Coronary artery (tissue), 2 donors: ENCODE measurements at regions not wholly inside any gene's neighbourhood (a gene's known extent, or its start where the extent isn't known, plus 50 kb on each side); places are given as distances from the start of the nearest gene placed in this dataset.

ENCODE experiments used
- DNase-seq: peaks from one replicate; pipeline ENCODE4 v3.0.0-alpha.2; 2017; ENCODE audit warnings: low spot score
- H3K27ac ChIP-seq, 2 donors: fragments of 200-600 bp; sonication (generic); one replicate each; pipeline ENCODE4 v1.5.1; 2016 to 2019
- H3K4me3 ChIP-seq: fragments of 200-600 bp; sonication (generic); 2 replicates; pipeline ENCODE4 v1.5.1; 2016; ENCODE audit warnings: mild to moderate bottlenecking, moderate library complexity
- TF ChIP-seq, protein P1 (sequence below): fragments of 200-600 bp; sonication (generic); IDR thresholded peaks from one replicate; pipeline ENCODE4 v1.5.1; 2019; ENCODE audit warnings: antibody characterized with exemption

DNA sequence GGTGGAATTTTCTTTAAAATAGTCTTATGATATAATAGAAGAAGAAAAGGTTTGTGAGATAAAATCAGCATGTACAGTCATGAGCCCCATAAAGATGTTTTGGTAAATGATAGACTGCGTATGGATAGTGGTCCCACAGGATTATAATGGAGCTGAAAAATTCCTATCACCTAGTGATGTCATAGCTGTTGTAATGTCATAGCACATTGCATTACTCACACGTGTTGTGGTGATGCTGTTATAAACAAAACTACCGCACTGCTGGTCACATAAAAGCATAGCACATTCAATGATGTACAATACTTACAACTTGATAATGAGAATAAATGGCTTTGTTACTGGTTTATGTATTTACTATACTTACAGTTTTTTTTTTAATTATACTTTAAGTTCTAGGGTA, 715.2 kb upstream of the HTR2C start:
- TF ChIP-seq, protein P1, sequence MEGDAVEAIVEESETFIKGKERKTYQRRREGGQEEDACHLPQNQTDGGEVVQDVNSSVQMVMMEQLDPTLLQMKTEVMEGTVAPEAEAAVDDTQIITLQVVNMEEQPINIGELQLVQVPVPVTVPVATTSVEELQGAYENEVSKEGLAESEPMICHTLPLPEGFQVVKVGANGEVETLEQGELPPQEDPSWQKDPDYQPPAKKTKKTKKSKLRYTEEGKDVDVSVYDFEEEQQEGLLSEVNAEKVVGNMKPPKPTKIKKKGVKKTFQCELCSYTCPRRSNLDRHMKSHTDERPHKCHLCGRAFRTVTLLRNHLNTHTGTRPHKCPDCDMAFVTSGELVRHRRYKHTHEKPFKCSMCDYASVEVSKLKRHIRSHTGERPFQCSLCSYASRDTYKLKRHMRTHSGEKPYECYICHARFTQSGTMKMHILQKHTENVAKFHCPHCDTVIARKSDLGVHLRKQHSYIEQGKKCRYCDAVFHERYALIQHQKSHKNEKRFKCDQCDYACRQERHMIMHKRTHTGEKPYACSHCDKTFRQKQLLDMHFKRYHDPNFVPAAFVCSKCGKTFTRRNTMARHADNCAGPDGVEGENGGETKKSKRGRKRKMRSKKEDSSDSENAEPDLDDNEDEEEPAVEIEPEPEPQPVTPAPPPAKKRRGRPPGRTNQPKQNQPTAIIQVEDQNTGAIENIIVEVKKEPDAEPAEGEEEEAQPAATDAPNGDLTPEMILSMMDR: no peak
- Histone ChIP-seq H3K4me3 (no peak overlapping the region), H3K27ac (no peak overlapping the region)
- no peak for DNase-seq

DNA sequence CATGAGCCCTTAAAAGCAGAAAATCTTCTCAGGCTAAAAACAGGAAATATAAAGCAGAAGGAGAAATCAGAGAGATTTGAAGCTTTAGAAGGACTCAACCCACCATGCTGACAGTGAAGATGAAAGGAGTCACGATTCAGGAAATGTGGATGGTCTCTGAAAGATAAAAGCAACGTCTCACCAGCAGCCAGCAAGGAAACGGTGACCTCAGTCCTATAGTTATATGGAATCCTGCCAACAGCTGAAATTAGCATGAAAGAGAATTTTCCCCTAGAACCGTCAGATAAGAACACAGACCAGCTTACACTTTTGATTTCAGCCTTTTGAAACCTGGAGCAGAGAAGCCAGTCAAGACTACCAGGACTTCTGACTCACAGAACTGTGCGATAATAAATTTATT, 715.7 kb upstream of the HTR2C start:
- DNase-seq: no peak
- H3K27ac ChIP-seq: no peak overlapping the region
- no peak overlapping the region for H3K4me3 ChIP-seq
- TF ChIP-seq, protein P1: no peak

DNA sequence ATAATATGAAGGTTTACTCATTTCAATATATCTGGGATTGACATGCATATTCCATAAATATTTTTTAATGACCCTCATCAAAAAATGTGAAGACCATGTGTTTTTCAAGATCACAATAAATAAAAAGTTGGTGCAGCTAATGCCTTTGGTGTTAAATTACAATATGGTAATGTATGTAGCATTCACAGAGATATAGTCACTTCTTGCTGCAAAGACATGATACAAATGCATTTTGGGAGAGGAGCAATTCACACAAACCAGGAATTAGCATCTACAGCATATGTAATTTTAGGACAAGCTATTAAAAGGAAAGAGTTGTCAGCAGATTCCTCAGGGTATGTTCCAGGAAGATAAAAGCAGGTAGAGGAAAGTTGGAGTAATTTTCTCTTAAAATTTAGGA, 734.5 kb upstream of the HTR2C start:
- H3K4me3 ChIP-seq: no peak overlapping the region
- TF ChIP-seq, protein P1: no peak
- DNase-seq: no peak
- H3K27ac ChIP-seq: no peak overlapping the region

DNA sequence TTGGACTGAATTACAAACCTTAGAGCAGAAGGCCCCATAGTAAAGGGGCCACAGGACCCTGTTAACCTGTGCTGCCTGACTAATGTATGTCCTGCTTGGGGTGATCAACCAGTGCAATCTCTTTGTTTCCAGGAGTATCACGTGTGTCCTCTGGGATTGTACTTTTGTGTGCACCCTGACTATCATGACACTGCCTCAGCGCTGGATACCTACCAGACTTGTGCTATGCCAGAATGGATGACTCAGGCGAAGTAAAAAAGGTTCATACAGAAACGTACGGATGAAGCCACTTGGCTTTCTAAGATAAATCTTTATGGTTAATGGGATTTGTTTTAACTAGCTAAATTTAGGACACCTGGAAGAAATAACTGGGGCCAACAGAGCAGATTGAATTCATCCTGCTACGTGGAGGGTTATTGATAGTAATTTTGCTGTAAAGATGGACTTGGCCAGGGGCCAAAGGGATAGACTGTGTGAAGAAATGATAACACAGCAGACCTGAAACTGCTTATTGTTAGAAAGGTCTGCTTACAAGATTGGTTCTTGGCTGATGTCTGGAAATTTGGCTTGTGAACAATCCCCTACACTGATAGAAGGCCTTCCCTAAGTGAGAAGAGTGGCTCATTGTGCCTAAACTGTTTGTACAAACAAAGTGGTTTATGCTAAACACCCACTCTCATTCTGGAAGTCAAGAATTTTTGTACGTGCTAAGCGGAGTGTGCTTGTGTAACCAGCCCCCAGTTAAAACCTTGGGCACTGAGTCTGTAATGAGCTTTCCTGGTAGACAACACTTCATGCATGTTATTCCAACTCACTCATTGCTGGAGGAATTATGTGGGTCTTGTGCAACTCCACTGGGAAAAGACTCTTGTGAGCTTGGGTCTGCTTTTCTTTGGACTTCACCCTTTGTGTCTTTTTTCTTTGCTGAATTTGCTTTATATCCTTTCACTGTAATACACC, 750.5 kb upstream of the HTR2C start:
- no peak for DNase-seq
- no peak overlapping the region for H3K4me3 ChIP-seq
- H3K27ac ChIP-seq: no peak overlapping the region
- TF ChIP-seq, protein P1: no peak

DNA sequence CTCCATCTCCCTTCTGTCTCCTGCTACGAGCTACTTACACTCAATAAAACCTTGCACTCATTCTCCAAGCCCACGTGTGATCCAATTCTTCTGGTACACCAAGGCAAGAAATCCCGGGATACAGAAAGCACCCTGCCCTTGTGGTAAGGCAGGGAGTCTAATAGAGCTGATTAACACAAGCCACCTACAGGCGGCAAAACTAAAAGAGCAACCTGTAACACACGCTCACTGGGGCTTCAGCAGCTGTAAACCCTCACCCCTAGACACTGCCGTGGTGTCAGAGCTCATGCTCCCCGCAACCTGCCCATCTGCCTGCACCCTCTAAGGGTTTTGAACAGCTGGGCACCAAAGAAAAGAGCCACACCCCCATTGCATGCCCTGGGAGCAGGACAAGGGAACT, 755.4 kb upstream of the HTR2C start:
- H3K4me3 ChIP-seq: no peak overlapping the region
- H3K27ac ChIP-seq: no peak overlapping the region
- DNase-seq: no peak
- TF ChIP-seq, protein P1: no peak

DNA sequence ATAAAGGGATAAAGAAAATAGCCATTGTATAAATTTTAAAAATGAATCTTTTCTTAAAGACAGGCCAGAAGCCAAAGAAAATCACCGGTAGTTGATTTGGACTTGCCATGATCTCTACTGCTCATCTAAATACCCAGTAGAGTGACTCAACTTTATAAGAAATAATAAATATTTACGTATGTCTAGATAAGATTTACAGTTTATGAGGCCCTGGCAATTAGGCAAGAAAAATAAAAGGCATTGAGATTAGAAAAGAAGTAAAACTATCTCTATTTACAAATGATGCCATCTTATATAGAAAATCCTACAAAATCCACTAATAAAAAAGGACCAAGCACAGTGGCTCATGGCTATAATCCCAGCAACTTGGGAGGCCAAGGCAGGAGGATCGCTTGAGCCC, 765.5 kb upstream of the HTR2C start:
- no peak for DNase-seq
- TF ChIP-seq, protein P1: no peak
- no peak overlapping the region for H3K4me3 ChIP-seq
- no peak overlapping the region for H3K27ac ChIP-seq

DNA sequence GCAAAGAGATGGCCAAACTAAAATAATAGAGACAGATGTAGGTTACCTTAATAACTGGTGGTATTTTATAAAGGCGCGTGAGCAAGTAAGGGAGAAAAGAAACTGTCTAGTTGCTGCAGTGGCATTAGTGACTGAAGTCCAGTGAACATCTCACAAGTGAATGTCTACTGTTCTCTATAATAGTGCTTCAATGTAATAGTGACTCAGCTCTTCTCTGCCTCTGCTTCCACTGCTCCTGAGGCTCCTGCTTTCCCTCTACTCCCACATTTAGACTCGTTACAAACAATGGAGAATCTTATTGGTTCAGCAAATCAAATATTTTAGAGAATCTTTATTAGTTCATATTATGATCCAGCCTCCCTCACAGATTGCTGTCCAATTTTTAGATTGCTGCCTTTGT, 779.1 kb upstream of the HTR2C start:
- Histone ChIP-seq H3K27ac (no peak overlapping the region), H3K4me3 (no peak overlapping the region)
- no peak for DNase-seq
- TF ChIP-seq, protein P1: no peak
